Head of caudate nucleus (tissue), 42 donors: ENCODE measurements at regions not wholly inside any gene's neighbourhood (a gene's known extent, or its start where the extent isn't known, plus 50 kb on each side); places are given as distances from the start of the nearest gene placed in this dataset.

ENCODE experiments used
- DNase-seq, 42 donors: peaks; one replicate each; pipeline versions ENCODE4 v3.0.0 to v3.0.0-alpha.2; 2020 to 2021; ENCODE audit warnings: mixed read lengths in 7 of 42
- intact Hi-C: fragments of 100-400 bp; cut with DNase I; formaldehyde crosslinking; loops from one replicate; pipeline ENCODE4 v1.15.0; 2022

DNA sequence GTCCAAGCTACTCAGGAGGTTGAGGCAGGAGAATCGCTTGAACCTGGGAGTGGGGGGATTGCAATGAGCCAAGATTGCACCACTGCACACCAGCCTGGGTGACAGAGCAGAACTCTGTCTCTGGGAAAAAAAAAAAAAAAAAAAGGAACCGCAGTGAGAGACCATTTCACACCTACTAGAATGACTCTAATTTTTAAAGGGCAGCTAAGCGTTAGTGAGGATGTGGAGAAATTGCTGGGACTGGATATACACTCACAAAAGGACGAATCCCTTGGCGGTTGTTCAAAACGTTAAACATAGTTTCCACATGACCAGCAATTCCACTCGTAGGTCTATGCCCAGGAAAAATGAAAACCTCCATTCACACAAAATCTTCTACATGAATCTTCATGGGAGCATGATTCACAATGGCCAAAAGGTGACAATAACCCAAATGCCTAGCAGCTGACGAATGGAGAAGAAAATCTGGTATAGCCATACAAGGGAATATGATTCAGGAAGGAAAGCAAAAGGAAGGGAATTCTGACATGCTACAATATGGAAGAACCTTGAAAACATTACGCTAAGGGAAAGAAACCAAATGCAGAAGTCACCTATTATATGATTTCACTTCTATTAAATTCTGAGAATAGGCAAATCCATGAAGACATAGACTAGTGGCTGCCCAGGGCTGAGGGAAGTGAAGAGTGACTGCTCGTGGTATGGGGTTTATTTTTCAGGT is 127.0 kb downstream of the CHSY1 start:
- intact Hi-C loops = no loop called here
- DNase-seq = peak in 1 of 42 donors; percentile 14

GRCh38 chr15:101123222-101123910 is 128.5 kb downstream of the CHSY1 start:
- intact Hi-C loops = no loop called here
- DNase-seq = no peak

DNA sequence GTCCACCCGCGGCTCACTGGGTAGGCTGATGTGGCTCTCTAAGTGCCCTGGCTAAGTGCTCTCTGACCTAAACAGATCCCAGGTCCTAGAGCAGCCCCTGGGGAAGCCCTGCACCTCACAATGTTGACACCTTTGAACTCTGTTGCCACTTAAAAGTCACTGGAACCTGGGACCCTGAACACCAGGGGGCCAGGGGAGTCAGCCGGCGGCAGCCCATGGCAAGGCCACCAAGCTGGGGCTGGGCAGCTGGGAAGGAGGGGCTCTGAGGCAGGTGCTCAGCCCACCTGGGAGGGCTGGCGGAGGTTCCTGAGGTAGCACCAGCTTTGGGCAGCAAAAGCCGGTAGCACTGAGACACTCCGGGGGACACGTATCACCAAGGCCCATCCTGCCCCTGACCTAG is 129.0 kb downstream of the CHSY1 start:
- DNase-seq = no peak
- intact Hi-C loops = no loop called here

GRCh38 chr15:101122266-101122665 is 129.6 kb downstream of the CHSY1 start:
- intact Hi-C loops = no loop called here
- no peak for DNase-seq

DNA sequence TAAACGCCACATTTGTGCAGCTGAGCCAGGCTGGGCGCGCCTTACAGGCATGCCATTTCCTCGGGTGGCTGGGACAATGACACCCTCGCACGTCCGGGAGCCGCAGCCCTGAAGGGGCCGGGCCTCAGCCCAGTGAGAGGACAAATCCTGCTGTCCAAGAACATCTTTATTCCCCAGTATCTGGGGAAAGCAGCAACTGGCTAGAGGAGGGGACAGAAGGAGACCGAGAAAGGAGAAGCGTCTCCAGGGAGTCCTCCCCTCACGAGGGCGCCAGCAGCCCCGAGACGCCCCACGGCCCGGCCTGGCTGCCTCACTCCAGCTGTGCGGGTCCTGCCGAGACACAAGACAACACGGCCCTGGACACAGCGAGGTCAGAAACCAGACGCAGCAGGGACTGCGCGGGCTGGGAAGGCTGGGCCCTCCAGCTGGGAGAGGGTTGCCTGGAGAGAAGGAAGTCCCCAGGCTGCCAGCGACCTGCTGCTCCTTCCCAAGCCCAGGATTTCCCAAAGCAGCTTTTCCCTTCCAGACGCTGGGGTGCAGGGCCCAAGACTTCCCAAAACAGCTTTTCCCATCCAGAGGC is 130.2 kb downstream of the CHSY1 start:
- intact Hi-C loops = no loop called here
- peak; percentile 25 to 79 (median 54) for DNase-seq

GRCh38 chr15:101120987-101121386 is 130.9 kb downstream of the CHSY1 start:
- intact Hi-C loops = no loop called here
- DNase-seq = no peak

- no peak for DNase-seq
- intact Hi-C loops = no loop called here
These were observed 131.4 kb downstream of the CHSY1 start for GRCh38 chr15:101120473-101120872.
